HL-60/S4 treated with phorbol 12-myristate 13-acetate at 8.2 ng/mL for 4 days and 3 days (cell line): ENCODE measurements at regions not wholly inside any gene's neighbourhood (a gene's known extent, or its start where the extent isn't known, plus 50 kb on each side); places are given as distances from the start of the nearest gene placed in this dataset.
"Not testable (repeated sequence)": the region's sequence is repeated elsewhere in the genome, so short reads cannot be mapped to it uniquely, and the experiment has no call there.

Experiments used
- in situ Hi-C: fragments of 300-500 bp; cut with MboI; formaldehyde crosslinking; loops from 2 replicates; pipeline ENCODE4 v1.15.0; 2022; ENCODE audit warnings: low sequenced_read_pairs

DNA sequence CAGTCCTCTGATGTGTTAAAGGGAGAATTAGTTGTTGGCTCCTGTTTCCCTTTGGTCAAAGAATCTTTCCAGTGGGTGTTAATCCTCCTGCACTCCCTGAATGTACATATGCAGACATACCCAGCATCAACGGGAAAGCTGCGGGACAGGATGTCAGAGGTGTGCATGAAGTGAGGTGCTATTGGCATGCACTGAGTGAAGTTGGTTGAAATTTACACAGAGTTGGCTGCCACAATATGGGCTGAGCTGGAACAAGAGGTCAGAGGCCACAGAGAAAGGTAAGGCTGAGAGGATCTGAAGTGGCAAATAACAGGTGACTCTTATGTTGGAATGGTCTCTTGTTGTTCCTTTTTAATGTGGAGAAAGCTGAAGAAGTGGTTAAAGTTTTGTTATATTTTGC is 82.7 kb upstream of the AKIRIN2 start:
- in situ Hi-C loops: no loop called here

DNA sequence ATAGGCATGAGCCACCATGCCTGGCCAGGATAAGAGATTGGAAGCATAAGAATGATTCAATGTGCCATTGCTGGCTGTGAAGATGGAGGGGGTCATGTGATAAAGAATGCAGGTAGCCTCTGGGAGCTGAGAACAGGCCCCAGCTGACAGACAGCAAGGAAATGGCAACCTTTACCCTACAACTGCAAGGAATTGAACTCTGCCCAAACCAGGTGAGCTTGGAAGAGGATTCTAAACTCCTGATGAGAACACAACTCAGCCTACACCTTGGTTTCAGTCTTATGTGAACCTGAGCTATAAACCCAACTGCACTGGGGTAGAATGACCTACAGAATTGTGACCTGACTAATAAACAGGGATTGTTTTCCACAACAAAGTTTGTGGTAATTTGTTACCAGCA is 82.0 kb upstream of the AKIRIN2 start:
- in situ Hi-C loops: no loop called here

DNA sequence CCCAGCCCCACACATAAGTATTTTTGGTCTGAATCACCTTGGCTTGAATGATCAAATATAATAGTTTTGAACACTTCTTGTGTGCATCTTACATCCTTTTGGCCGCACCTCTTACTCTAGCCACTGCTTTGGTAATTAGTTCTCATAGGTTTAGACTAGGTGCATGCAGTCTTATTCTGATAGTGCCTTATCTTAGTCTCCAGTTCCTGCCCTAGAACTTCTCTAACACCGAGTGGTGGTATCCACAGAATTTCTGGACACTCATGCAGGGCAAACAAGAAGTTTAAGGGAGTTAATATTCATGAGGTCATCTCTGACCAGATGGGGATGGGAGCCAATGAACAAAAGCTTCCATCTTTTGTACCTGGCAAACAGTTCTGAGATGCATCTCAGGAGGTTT is 77.5 kb upstream of the AKIRIN2 start:
- in situ Hi-C loops: no loop called here

DNA sequence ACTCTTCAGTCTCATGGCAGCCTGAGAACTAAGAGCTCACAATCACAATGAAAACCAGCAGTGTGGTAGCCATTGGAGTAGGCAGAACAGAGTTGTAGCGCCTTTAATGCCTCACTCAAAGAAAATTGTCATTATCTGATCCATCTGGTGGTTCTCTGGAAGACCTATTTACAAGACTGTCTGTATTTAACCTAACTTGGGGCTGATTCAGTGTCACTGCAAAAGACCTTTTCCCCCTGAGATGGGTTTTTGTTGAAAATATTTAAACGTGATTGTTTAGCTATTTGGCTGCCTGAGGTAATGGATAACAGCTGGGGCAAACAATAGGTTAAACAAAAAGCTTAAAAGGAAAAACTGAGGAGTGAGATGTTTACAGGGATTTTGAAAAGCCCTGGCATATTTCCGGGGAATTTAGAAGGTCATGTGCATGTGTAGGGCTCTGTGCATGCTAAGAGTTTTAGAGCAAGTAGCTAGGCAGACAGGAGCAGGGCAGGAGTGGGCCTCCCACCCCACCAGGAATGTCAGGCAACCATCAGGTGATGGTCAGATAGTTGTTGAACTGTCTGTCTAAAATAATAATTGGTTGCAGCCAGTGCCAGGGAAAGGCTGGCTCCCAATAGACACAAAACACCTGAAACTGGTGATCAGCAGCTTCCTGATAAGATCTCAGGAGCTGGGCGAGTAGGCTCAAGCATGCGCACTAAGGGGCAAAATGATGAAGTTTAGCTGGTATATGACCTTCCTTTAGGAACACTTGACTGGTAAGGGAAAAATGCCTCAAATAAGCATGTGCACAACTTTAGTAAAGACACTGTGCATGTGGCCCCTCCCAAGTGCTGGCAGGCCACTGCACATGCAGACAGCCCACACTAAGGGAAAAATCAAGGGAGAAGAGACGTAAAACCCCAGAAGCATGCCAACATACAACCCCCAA is 70.8 kb upstream of the AKIRIN2 start:
- in situ Hi-C loops: no loop called here

DNA sequence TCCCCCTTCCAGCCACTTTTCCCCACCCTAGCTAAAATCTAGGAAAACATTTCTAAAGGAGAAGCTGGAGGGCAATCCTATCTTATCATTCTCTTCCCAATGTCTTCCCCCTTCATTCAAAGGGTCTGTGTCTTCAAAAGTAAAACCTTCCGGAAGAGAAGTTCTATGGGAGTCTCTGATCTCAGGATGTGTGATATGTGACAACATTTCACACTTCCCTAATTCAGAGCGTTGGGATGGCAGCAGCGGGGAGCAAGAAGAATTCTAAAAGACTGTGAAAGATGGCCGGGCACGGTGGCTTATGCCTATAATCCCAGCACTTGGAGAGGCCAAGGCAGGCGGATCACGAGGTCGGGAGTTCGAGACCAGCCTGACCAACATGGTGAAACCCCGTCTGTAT is 65.4 kb upstream of the AKIRIN2 start:
- in situ Hi-C loops: no loop called here

DNA sequence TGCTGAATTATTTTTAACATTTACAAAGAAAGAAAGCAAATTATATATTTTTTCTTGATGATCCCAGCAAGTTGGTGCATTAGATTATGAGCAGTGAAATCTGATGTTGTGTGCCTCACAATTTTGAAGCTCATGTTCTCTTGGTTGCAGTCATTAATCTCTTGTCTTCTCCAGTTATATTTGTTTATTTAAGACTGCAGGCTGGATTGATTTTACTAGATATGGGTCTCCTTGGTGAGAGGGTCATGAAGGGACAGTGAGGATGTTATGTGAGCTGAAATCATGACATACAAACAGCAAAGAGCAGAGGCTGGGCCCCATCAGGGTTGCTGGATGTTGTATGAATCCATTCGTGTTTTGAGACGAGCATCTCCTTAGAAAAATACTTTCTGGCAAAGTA is 64.2 kb upstream of the AKIRIN2 start:
- in situ Hi-C loops: no loop called here

DNA sequence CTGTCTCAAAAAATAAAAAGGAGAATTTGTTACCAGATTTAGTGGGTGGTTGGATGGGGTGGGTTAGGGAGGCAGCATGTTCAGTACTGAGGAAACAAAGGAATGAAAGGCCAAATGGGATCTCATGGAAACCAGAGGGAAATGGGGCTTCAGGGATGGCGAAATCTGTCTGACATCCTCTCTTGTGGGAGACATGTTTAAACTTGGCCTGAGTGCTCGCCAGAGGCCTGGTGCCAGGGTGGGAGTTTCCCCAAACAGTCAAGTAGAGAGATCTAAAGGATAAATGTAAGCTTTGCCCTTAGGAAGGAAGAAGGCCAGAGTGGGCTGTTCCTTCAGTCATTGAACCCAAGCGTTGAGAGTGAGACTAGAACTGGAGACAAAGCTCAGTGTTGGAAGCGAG is 61.9 kb upstream of the AKIRIN2 start:
- in situ Hi-C loops: no loop called here

DNA sequence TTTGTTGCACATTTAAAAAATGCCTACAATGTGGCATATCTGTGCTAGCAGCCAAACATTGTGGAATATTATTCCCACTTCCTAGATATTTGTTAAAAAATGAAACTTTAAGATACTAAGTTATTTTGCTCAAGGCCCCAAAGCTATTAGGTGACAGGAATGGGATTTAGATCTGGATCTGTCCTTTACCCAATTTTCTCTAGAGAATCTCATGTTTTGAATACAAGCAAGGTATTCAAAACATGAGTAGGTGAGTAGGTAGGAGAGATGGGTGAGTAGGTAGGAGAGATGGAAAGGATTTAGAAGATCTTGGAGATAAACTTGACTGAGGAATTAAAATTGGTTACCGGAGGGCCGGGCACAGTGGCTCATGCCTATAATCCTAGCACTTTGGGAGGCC is 61.2 kb upstream of the AKIRIN2 start:
- in situ Hi-C loops: no loop called here

DNA sequence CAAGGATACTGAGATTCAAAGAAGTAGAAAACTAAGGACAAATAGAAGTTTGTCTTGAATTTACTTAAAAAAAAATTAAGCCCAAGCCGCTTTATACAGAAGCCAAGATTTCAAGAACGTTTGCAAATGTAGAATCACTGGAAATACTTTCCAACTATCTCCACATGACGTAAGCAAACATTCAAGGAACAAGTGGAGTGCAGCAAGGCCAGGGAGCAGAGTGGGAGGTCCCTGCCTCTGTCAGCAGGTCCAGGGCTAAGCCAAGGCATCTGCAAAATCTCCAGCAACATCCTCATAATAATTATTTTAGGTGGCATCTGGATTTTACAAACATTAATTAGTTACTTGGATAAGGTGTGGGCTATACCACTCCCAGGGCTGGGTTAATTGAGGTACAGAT is 60.1 kb upstream of the AKIRIN2 start:
- in situ Hi-C loops: no loop called here

DNA sequence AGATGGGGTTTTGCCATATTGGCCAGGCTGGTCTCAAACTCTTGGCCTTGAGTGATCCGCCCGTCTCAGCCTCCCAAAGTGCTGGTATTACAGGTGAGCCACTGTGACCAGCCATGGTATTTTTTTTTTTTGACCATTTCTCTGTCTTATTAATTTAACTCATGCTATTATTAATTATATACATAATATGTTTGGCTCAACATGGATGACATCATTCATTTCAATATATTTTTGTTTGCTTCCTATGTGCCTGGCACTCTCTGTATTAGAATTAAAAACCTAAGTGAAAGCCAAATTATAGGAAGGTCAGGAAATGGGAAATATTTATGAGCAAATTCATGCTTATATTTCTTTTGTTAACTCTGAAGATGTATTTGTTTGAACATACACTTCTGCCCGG is 55.8 kb upstream of the AKIRIN2 start:
- in situ Hi-C loops: no loop called here

DNA sequence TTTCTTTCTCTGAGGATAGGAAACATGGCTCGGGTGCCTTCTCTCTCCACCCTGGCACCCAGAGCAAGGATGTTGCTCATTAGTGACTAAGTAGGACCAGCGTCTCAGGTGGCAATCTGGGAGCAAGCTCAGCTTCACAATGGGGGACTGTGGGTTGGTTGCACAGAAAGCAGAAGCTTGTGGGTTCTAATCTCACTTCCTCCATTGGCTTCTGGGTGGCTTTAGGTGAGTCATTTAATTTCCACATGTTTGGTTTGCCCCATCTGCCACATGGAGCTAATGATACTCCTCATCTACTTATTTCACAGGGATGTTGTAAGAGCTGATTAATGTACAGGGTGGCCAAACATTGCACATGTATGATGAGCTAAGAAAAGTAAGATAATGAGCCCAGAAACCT is 54.8 kb upstream of the AKIRIN2 start:
- in situ Hi-C loops: no loop called here

DNA sequence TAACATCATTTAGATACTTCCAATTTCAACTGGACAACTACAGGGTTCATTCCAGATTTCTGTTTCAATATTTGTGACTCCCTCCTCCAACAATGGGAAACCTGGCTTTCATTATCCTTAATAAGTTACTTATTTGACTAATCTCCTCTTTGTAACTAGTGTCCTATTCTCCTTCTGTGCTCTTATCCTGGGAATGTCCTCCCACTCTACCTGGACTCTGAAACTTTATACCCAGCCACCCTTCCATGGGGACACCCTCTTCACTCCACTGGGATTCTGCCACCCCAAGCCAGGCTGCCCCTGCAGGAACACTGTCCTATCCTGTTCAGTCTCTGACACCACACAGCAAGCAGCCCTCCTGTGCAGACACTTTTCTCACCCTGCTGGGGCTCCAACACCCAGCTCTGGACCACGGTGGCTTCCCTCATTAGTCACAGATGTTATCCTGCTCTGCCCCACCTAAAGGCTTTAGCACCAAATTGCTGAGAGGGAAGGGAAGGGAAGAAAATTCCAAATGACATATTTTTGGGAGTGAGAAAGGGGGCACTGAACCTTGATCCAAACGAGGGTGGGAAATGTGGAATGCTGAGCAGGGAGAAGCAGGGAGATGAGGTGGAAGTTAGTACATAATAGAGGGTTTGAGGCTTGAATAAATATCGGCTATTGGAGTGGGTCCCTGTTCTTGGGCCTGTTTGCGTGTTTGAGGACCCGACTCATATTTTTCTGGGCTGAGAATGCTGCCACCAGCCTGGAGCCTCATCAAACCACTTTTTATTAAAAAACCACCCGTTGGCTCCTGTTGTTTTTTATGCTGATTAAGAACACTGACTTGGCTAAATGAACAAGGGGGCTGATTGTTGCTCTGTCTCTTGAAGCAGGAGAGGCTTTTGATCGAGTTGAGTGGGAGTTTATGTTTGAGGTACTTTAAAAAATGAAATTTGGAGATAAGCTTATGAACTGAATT is 54.0 kb upstream of the AKIRIN2 start:
- in situ Hi-C loops: no loop called here

DNA sequence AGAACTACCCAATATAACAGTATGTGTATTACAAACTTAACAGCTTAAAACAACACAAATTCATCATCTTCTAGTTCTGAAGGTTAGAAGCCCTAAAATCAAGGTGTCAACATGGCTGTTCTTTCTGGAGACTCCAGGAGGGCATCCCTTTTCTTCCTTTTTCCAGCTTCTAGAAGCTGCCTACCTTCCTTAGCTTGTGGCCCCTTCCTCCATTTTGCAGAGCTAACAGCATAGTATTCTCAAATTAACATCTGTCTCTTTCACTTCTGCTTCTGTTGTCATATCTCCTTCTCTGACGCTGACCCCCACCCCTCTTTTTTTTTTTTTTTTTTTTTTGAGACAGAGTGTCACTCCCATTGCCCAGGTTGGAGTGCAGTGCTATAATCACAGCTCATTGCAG is 52.8 kb upstream of the AKIRIN2 start:
- in situ Hi-C loops: no loop called here

DNA sequence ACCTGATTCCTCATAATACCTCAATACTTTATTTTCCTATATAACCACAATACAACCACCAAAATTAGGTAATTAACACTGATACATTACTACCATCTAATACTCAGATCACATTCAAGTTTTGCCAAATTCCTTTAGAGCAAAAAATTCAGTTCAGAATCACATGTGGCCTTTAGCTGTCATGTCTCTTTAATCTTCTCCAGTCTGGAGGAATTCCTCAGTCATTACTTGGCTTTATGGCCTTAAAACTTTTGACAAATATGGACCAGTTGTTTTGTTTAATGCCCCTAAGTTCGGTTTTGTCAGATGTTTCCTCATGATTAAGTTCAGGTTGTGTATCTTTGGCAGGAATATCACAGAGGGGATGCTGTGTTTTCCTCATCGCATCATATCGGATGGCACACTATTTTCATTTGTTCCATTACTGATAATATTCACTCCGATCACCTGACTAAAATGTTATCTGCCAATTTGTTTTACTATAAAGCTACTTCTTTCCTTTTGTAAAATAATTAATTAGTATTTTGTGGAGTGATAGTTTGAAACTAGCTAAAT is 51.2 kb upstream of the AKIRIN2 start:
- in situ Hi-C loops: no loop called here

DNA sequence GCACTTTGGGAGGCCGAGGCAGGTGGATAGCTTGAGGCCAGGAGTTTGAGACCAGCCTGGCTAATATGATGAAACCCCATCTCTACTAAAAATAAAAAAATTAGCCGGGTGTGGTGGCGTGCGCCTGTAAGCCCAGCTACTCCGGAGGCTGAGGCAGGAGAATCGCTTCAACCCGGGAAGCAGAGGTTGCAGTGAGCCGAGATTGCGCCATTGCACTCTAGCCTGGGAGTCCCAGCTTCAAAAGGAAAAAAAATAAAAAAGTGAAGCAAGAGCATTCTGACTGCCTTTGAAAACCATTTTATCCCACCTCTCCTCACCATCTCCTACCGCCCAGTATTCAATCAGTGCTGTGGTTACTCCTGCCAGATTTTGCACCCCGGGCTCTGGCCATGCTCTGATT is 50.5 kb upstream of the AKIRIN2 start:
- in situ Hi-C loops: not testable (repeated sequence)
